ENCODE measurements at regions not wholly inside any gene's neighbourhood (a gene's known extent, or its start where the extent isn't known, plus 50 kb on each side); places are given as distances from the start of the nearest gene placed in this dataset.
"Not testable (repeated sequence)": the region's sequence is repeated elsewhere in the genome, so short reads cannot be mapped to it uniquely, and the experiment has no call there.

DNA sequence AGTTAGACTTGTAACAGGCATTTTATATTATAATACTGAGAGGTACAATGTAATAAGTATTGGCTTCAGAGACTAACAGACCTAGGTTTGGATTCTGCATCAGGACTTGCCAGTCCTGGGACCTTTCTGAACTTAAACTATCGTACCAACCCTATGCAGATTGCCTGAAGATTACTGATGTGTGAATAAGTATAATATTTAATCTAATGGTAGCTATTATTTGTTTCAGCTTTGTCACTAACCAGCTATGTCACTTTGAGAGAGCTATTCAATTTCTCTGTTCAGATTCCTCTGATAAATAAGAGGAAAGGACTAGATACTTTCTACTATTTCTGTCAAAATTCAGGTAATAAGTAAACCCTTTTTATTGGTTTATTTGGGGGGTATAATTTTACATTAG is 184.4 kb upstream of the NECTIN3 start:
- TF ChIP-seq POLR2A (IDR thresholded peaks at IDR 0.05; ENCODE audit: low read length) = no peak
- TF ChIP-seq GATA1 (IDR thresholded peaks at IDR 0.05; ENCODE audit: low read depth, low read length) = no peak
- no peak for DNase-seq

DNA sequence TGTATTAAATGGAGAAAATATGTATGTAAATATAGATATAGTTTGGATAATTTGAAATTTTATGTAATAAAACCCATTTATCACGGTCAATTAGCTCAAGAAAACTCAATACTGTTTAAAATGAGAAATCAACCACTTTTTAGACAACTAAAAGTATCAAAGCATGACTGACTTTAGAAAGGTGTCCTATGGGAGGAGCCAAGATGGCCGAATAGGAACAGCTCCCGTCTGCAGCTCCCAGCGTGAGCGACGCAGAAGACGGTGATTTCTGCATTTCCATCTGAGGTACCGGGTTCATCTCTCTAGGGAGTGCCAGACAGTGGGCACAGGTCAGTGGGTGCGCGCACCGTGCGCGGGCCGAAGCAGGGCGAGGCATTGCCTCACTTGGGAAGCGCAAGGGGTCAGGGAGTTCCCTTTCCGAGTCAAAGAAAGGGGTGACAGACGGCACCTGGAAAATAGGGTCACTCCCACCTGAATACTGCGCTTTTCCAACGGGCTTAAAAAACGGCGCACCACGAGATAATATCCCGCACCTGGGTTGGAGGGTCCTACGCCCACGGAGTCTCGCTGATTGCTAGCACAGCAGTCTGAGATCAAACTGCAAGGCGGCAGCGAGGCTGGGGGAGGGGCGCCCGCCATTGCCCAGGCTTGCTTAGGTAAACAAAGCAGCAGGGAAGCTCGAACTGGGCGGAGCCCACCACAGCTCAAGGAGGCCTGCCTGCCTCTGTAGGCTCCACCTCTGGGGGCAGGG is 182.8 kb upstream of the NECTIN3 start:
- DNase-seq = not testable (repeated sequence)

DNA sequence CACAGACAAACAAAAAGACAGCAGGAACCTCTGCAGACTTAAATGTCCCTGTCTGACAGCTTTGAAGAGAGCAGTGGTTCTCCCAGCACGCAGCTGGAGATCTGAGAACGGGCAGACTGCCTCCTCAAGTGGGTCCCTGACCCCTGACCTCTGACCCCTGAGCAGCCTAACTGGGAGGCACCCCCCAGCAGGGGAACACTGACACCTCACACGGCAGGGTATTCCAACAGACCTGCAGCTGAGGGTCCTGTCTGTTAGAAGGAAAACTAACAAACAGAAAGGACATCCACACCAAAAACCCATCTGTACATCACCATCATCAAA is 182.3 kb upstream of the NECTIN3 start:
- not testable (repeated sequence) for DNase-seq

DNA sequence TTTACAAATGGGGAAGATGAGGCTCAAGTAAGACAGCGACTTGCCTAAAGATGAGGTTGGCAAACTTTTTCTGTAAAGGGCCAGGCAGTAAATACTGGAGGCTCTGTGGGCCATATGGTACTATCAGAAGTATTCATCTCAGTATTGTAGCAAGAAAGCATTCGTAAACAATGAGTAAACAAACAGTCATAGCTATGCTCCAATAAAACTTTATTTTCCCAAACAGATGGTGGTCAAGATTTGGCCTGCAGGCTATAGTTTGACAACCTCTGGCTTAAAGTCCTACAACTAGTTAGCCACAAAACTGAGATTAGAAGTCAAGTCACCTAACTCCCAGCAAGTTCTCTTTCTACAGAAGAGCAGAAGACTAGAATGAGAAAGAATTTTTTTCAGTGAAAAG is 177.0 kb upstream of the NECTIN3 start:
- no peak for TF ChIP-seq GATA1 (IDR thresholded peaks at IDR 0.05; ENCODE audit: low read depth, low read length)
- no peak for TF ChIP-seq POLR2A (IDR thresholded peaks at IDR 0.05; ENCODE audit: low read length)
- no peak for DNase-seq

DNA sequence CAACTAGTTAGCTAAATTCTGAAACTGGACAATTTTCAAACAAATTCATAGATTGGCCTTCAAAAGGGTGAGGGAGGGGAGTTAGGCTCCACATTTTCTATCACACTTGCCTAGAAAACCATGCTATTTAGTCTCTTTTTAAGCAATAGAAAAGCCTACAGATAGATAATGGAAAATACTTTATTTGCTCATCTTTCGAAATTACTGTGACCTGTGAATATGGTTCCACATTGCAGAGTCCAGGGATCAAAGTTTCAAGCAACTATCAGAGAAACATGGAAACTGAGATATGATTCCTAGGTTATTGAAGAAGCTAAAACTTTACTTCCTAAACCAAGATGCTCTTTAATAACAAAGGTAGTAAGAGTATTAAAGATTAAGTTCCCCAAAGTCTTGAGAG is 176.6 kb upstream of the NECTIN3 start:
- DNase-seq = no peak
- no peak for TF ChIP-seq GATA1 (IDR thresholded peaks at IDR 0.05; ENCODE audit: low read depth, low read length)
- TF ChIP-seq POLR2A (IDR thresholded peaks at IDR 0.05; ENCODE audit: low read length) = no peak

DNA sequence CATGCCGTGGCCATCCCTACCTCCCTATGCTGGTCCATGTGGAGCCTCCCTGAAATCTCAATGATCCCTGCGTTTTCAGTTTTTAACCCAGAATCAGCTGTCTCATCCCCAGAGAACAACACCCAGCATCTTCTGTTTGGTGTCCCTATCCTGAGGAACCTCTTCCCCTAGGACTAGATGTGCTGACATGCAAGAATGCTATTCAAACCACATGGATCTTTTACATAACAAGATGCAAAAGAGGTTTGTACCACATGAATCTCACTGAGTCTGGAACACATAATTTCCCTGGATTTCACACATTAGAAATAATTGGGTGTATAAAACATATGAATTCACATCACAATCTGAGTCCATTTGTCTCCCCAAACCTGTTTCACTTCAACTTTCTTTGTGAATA is 174.6 kb upstream of the NECTIN3 start:
- DNase-seq = no peak
- TF ChIP-seq POLR2A (IDR thresholded peaks at IDR 0.05; ENCODE audit: low read length) (no peak), GATA1 (IDR thresholded peaks at IDR 0.05; ENCODE audit: low read depth, low read length) (no peak)

DNA sequence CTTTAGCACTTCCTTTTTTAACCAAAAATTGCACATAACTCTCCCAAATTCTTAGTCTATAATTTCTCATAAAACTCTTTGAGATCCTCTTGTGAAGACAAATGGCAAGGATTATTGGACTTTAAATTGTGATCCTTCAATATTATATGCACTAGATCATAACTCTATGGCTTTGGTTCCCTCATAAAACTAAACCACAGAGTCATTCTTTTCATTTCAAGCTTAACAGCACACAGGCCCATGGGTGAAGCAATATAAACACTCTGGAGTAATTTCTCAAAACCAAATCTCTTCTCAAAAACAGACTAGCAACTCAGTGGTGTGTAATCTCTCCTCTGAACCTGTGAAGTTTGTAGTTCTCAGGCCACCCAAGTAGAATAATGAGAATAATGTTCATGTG is 171.0 kb upstream of the NECTIN3 start:
- DNase-seq = no peak
- TF ChIP-seq POLR2A (IDR thresholded peaks at IDR 0.05; ENCODE audit: low read length) = no peak
- TF ChIP-seq GATA1 (IDR thresholded peaks at IDR 0.05; ENCODE audit: low read depth, low read length) = no peak

DNA sequence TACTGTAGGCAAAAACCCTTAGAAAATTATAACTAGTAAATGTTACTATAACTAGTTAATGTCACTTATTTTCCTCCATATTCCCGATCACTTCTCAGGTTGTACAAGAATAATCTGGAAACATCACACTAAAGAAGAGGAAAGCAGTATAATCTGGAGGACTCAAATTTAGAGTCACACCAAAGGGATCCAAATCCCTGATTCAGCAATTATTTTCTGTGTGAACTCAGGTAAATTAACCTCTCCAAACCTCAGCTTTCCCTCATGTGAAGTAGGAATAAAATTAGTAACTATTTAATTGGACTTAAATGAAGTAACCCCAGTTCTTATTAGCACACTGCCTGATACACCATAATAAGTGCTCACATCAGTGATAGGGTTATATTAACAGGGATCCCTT is 170.1 kb upstream of the NECTIN3 start:
- TF ChIP-seq GATA1 (IDR thresholded peaks at IDR 0.05; ENCODE audit: low read depth, low read length) = no peak
- DNase-seq = no peak

DNA sequence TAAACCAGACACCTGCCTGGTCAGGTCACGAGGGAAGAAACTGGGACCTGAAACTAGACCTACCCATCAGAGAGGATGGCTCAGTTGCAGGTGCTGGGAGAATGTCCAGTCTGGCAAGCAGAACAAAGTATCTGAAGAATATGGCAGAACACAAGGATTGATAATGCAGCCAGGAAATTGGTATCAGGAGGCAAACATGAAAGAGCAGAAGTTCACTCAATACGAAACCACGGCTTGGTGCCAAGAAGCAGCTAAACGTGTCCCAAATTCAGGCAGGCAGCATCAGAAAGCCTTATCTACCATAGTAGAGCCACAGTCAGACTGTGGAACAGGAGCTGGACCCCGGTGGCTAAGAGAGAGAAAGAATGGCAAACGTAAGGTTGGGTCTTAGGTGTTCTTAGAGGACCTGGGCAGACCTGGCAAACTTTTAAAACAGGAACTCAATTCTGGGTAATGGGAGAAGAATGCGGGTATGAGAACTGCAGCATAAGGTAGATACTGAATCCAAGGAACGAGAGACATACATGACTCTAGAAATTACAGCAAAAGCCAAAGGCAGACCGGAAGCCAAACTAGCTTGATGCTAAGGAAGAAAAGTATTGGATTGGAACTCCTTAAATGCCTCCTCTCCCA is 169.0 kb upstream of the NECTIN3 start:
- DNase-seq = no peak
- TF ChIP-seq POLR2A (IDR thresholded peaks at IDR 0.05; ENCODE audit: low read length) = no peak
- no peak for TF ChIP-seq GATA1 (IDR thresholded peaks at IDR 0.05; ENCODE audit: low read depth, low read length)

DNA sequence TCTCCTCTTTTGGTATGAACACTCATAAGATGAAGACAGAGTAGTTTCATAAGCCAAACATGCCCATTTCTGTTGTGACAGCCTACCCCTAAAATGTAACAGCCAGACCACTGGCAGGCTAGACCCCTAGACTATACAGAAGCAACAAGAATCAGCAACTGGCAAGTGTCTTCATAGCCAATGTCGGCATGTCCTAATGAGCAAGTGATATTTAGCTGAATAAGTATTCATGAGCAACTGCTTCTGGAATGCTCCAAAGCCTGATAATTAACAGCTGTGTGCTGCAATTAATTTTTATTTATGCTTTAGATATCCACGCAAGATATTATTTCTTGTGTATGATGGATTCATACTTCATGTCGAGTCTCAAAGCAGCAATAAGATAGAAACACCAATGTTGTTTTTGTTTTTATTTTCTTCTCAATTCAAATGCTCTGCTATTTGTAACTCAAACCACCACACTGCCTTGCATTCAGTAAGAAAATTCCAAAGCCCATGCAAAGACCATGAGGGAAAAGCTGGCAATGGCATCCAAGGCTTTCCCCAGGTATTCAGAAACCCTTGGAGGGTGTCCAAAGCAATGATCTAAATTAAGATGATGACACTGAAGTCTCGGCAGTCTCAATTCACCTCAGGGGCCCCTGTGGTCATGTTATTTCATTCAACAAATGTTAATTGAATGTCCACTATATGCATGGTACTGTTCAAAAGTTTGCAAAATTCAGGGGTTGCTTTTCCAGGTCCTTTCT is 167.7 kb upstream of the NECTIN3 start:
- no peak for TF ChIP-seq GATA1 (IDR thresholded peaks at IDR 0.05; ENCODE audit: low read depth, low read length)
- TF ChIP-seq POLR2A (IDR thresholded peaks at IDR 0.05; ENCODE audit: low read length) = no peak
- no peak for DNase-seq

DNA sequence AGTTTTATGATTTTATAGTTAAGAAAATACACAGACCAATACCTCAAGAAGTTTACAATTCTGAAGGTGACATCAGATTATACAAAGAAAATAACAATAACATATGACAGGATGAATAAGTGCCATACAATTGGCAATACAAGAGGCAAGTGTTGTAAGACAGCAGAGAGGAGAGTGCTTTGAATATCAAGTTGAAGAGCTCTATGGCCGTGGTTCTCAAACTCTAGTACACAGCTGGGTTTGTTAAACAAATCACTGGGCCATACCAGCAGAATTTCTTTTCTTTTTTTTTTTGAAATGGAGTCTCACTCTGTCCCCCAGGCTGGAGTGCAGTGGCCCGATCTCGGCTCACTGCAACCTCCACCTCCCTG is 167.1 kb upstream of the NECTIN3 start:
- no peak for TF ChIP-seq POLR2A (IDR thresholded peaks at IDR 0.05; ENCODE audit: low read length)
- no peak for TF ChIP-seq GATA1 (IDR thresholded peaks at IDR 0.05; ENCODE audit: low read depth, low read length)
- no peak for DNase-seq

DNA sequence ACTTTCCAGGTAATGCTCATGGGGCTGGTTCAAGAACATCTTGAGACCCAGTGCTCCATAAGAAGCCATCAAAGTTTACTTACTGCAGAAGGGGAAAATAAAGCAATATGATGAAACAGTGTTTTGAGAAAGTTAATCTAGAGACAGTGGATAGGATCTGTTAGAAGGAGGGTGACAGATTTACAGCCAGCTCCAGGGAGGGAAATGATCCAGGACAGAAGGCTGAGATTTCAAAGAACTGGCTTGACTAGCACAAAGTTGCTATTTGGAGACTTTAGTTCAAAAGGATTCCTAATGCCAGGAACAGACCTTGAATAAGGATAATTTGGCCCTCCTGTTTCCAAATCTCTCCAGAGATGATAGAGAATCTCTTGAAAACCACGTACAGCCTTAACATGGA is 166.5 kb upstream of the NECTIN3 start:
- TF ChIP-seq GATA1 (IDR thresholded peaks at IDR 0.05; ENCODE audit: low read depth, low read length) (no peak), POLR2A (IDR thresholded peaks at IDR 0.05; ENCODE audit: low read length) (no peak)
- DNase-seq = no peak

DNA sequence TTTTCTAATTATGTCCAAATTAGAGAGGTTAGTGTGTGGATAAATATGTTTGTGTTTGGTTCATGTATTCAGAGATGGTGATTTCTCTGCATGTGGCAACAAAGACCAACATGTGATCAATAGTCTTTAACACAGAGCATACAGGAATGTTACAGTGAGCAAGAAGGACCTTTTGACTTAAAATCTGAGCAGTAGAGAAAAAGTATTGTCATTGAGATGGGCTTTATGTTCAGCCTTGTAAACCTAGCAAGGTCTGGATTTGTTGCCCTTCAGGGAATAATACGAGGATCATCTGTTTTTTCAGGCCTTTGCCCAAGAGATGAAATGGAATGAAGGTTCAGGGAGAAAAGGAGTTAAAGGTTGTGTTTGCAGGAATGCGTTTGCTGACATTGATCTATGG is 161.8 kb upstream of the NECTIN3 start:
- DNase-seq = no peak
- TF ChIP-seq GATA1 (IDR thresholded peaks at IDR 0.05; ENCODE audit: low read depth, low read length) = no peak
- TF ChIP-seq POLR2A (IDR thresholded peaks at IDR 0.05; ENCODE audit: low read length) = no peak

DNA sequence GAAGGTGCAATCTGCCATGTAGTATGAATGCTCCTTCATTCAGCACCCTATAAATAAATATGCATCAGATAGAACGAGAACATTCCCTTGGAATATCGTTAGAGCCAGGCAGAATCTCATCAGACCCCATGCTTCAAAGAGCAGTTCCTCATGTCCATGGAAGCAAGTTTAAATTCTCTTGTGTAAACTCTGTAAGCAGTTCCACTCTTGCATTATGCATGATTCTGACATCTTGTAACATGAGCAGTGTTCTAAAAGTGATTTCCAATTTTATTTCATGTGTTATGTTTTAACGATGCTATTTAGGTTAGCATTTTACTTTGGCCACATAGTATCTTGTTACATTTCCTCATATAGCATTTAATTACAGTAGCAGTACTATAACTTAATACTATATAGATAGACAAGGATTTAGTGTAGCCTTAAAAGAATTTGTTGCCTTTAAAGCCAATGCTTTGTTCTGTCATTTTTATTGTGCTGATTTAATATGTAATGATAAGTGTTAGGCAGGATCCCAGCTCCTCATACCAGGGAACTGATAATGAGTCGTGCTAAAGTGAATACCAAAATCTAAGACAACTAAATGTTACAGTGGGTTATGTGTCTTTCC is 161.2 kb upstream of the NECTIN3 start:
- TF ChIP-seq GATA1 (IDR thresholded peaks at IDR 0.05; ENCODE audit: low read depth, low read length) (no peak), POLR2A (IDR thresholded peaks at IDR 0.05; ENCODE audit: low read length) (no peak)
- DNase-seq = no peak

DNA sequence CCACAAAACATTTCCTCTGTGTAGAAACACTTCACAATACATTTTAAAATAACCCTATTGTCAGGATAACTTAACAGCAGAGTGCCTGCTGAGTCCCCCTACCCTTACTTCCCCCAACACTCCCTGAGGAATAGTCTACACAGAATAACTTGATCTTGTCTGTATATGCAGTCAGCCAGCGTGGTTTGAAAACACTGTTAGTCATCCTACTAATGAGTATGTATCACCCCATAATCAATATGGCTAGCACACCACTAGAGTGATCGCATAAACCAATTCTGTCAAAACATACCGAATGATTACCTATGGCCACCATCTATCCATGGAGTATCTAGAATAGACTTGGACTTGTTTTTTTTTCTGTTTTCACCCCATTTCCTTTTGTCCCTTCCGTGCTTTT is 152.7 kb upstream of the NECTIN3 start:
- TF ChIP-seq GATA1 (IDR thresholded peaks at IDR 0.05; ENCODE audit: low read depth, low read length) (no peak), POLR2A (IDR thresholded peaks at IDR 0.05; ENCODE audit: low read length) (no peak)
- no peak for DNase-seq

Measured in erythroblast (primary cell).